Kasumi-1 (cell line): ENCODE measurements at regions not wholly inside any gene's neighbourhood (a gene's known extent, or its start where the extent isn't known, plus 50 kb on each side); places are given as distances from the start of the nearest gene placed in this dataset.
"Not testable (repeated sequence)": the region's sequence is repeated elsewhere in the genome, so short reads cannot be mapped to it uniquely, and the experiment has no call there.

ENCODE experiments used
- DNase-seq, 2 experiments: peaks; one replicate each; lab custom pipeline; 2025; lab: John Stamatoyannopoulos, UW

DNA sequence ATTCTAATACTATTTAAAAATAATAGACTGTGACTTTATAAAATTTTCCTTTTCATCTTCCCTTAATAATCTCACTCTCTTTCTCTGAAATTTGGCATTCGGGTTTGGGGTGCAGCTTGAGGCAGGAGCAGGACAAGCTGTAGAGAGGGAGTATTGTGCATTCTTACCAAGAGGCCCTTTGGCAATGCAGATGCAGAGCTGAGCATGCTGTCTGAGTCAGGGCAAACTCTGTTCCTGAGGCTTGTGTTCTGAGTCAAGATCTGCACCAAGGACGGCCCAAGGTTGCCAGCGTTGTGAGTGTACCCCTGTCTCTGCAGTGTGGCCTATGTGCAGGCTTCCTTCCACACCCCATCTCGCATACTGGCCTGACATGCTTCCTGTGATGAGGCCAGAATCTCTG, 343.8 kb upstream of the FRG2C start:
- DNase-seq = no peak

DNA sequence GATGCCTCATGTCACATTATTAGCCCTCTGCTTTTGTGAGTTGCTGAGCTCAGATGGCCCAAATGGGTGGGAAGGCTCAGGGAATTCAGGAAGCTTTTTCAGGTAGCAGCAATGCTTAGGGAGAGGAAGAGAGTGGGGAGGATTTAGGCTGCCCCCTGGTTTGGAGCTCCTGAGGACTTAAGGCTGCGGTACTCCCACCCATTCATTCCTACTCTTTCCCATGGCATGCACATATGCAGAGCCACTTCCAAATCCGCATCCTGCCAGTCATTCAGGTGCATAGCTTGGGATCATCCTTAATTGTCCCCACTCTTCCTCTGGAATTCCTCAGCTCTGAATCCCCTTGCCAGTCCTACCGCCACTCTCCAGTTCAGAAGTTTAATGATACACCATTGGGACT, 343.1 kb upstream of the FRG2C start:
- DNase-seq = no peak

GRCh38 chr3:75323936-75324335, 340.2 kb upstream of the FRG2C start:
- not testable (repeated sequence) for DNase-seq

- DNase-seq = no peak
Observed at GRCh38 chr3:75325716-75326115, 338.4 kb upstream of the FRG2C start.

- DNase-seq = no peak
Observed at GRCh38 chr3:75327453-75327852, 336.7 kb upstream of the FRG2C start.

- DNase-seq = no peak
Observed at GRCh38 chr3:75329476-75330097, 334.5 kb upstream of the FRG2C start.

GRCh38 chr3:75330446-75330845, 333.7 kb upstream of the FRG2C start:
- DNase-seq = not testable (repeated sequence)

DNA sequence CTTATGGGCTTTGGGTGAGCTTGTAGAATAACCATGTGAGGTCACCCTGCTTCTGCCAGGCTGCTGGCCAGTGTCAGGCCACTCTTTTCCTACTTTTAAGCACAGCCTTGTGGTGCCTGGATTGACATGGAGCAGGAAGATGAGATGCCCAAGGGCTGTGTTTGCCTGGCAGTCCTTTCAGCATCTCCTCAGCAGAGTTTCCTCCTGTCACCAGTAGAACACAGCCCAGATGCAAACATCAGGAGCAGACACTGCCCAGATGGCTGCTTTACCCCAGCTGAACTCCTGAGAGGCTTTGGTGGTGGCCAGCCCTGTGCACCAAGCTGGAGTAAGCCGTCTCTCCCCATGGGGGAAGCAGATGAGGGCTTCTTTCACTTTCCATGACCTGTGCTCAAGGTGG, 332.0 kb upstream of the FRG2C start:
- DNase-seq = not testable (repeated sequence)

DNA sequence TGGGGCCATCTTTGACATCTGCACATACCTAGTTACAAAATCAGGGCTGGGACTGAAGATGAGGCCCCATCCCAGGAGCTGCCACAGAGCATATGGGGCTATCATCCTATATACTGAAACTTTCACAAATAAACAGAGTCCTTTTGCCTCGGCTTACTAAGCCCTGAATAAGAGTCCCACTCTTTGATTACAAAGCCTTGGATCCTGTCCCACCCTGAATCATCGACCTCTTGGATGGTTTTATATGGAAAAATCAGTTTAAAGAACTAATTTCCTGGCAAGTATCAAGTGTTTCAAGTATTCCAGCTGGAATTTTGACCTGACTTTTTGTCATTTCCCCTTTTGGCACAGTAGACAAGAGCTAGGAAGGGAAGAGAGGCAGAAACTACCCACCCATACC, 331.3 kb upstream of the FRG2C start:
- no peak for DNase-seq

- no peak for DNase-seq
Observed at GRCh38 chr3:75334299-75334698, 329.8 kb upstream of the FRG2C start.

- no peak for DNase-seq
Observed at GRCh38 chr3:75337226-75337900, 326.8 kb upstream of the FRG2C start.

DNA sequence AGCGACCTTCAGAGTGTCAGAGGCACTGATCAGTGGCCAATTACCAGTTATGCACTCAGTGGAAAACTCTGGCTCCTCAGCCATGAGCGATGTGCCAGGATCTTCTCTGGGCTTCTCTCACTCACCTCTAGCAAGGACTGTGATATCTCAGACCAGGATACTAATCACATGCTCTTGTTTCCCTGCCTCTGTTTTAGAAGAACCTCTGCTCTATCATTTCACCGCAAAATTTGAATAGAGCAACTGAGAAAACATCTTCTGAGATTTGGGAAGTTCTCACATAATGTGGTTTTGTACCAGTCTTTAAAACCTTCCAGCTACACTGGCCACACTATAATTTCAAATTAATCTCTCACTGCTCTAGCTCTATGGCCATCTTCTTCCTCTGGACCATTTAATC, 325.8 kb upstream of the FRG2C start:
- DNase-seq = no peak

DNA sequence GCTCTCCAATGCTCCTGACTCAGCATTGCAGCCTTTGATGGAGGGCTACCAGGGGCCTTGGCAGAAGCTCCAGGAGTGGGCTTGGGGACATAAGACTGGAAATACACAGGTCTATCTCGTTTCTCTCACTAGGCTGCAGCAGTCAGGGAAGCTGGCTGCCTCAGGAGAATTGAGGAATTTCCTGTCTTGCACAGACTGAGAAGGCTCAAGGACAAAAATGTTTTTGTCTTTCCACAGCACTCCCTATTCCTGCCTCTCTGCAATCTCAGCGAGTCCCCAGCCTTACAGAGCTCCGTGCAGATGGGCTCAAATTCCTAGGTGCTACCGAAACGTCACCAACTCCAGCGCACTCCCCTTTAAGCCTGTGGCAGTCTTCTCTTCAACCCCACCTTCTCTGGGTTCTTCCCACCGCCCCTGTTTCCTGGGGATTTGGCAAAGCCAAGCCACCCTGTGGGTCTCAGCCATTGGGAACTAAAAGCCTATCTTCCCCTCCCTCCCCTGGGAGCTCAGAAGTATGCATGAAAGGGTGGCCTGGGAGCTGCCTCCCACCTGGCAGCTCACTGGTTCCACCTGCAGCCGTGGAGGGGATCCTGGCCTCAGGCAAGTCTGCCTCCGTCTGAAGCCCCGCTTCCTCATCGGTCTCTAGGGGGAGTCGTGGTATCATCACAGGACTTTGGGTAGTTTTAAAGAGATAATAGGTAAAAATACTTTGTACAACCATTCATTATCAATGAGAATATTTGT, 322.6 kb upstream of the FRG2C start:
- DNase-seq = no peak

- DNase-seq = no peak
Observed at GRCh38 chr3:75342425-75342824, 321.7 kb upstream of the FRG2C start.

DNA sequence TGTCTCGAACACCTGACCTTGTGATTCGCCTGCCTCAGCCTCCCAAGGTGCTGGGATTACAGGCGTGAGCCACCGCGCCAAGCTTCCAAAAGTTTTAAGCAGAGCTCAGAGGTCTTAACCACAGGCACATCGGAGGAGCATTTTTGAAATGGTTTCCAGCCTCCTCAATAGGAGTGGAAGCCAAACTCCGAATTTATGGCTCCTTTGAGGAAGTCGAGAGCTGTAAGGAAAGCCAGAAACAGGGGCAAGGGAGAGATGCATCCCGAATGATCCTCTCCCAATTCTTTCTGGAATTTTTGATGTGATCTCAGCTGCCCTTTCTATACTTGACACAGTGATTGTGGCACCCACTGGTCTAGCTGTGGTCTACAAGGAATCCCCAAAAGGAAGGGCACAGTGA, 313.6 kb upstream of the FRG2C start:
- not testable (repeated sequence) for DNase-seq

DNA sequence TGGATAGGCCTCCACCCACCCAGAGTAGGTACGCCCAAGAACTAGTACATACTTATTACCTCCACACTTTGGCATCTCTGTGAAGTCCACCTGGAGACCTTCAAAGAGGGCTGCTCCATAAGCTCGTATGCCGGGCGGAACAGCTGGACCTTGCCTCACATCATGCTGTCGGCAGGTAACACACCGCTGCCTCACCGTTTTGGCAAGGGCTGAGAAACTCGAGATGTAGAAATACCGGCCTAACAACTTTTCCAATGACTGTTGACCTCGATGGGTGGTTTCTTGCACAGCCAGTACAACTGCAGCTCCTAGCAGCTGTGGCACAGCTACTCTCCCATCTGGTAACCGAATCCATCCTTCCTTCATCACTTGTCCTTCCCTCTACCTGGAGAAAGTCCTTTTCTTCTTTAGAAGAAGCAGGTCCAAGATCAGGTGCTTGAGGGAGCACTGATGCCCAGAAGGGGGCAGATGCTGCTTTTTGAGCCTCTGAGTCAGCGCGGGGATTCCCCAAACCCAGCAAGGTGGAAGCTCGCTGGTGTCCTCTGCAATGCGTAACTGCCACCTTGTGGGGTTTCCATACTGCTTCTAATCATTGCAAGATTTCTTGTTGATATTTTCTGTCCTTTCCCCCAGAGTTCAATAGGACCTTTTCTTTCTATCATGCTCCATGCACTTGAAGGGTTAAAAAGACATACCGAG, 301.9 kb upstream of the FRG2C start:
- DNase-seq = not testable (repeated sequence)

GRCh38 chr3:75372964-75373363, 291.2 kb upstream of the FRG2C start:
- DNase-seq = not testable (repeated sequence)

- not testable (repeated sequence) for DNase-seq
Observed at GRCh38 chr3:75379840-75380239, 284.3 kb upstream of the FRG2C start.

DNA sequence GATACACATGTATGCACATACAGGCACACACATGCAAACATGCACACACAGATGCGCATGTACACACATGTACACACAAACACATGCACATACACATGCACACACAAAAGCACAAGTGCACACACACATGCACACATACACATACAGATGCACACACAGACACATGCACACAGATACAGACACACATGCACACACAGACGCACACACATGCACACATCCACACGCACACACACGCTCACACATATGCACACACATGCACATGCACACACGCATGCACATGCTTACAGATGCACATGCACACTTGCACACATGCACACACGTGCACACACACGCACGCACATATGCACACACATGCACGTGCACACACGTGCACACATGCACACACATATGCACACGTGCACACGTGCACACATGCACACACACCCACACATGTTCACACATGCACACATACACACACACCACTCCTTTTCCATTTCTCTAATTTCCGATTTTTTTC, 283.8 kb upstream of the FRG2C start:
- no peak for DNase-seq

DNA sequence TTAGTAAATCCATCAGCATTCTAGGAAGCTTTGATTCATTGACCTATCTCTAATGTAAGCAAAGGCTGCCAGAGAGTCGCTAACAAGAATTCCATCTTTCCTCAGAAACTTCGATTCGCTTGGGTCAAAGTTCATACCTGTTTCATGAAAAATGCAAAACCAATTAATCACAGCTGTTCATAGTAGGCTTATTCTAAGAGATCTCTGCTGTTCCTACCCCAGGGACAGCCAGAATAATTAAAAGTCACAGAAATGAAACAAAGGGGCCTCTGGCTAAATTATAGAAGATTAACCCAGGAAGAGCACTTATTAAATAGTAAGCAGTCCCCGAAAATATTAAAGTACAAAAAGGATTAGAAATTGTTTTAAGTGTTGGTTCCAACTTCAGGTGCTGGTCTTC, 280.1 kb upstream of the FRG2C start:
- not testable (repeated sequence) for DNase-seq

DNA sequence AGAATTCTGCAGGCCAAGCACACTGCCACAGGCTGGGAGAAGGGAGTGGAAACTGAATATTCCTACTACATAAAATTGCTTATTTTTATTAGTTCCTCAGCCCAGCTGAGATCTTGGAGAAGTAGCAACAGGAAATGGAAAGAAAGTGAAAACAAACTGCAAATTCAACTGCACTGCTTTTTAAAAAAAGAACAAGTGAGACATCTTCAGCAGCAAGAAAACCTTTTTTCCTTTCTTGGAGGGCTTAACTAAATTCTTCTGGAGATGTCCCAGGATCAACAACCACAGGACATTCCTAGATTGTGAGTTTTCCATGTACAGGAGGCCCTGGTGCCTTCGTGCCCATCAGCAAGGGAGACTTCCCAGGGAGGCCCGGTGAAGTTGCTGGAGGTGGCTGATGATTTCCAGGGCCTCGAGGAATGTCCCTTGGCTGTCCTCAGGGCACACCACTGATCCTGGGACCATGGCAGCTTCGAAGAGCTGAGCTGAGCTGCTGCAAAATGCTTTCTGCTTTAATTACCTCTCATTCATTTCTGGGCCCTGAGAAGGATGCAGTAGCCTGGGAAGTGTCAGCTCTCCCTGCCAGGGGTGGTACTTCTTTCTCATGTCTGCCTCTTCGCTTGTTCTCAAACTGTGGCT, 275.5 kb upstream of the FRG2C start:
- not testable (repeated sequence) for DNase-seq

DNA sequence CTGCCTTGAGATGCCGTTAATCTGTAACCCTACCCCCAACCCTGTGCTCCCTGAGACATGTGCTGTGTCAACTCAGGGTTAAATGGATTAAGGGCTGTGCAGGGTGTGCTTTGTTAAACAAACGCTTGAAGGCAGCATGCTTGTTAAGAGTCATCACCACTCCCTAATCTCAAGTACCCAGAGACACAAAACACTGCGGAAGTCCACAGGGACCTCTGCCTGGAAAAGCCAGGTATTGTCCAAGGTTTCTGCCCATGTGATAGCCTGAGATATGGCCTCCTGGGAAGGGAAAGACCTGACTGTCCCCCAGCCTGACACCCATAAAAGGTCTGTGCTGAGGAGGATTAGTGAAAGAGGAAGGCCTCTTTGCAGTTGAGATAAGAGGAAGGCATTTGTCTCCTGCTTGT, 270.8 kb upstream of the FRG2C start:
- DNase-seq = not testable (repeated sequence)
